OCI-LY1 (cell line): ENCODE measurements at regions not wholly inside any gene's neighbourhood (a gene's known extent, or its start where the extent isn't known, plus 50 kb on each side); places are given as distances from the start of the nearest gene placed in this dataset.

Source experiments
- EZH2 ChIP-seq: fragments of 200-600 bp; sonication (generic), shearing (Covaris generic); IDR thresholded peaks from 2 replicates; pipeline ENCODE4 v1.8.0; 2017; ENCODE audit warnings: borderline replicate concordance, mixed run types, mild to moderate bottlenecking, antibody characterized with exemption, low read length, moderate library complexity, mixed read lengths
- TF ChIP-seq, protein P1 (sequence below): fragments of 200-600 bp; sonication (generic), shearing (Covaris generic); IDR thresholded peaks from 2 replicates; pipeline ENCODE4 v1.5.1; 2017; ENCODE audit warnings: mild to moderate bottlenecking, antibody characterized with exemption, low read length, moderate library complexity, mixed read lengths

DNA sequence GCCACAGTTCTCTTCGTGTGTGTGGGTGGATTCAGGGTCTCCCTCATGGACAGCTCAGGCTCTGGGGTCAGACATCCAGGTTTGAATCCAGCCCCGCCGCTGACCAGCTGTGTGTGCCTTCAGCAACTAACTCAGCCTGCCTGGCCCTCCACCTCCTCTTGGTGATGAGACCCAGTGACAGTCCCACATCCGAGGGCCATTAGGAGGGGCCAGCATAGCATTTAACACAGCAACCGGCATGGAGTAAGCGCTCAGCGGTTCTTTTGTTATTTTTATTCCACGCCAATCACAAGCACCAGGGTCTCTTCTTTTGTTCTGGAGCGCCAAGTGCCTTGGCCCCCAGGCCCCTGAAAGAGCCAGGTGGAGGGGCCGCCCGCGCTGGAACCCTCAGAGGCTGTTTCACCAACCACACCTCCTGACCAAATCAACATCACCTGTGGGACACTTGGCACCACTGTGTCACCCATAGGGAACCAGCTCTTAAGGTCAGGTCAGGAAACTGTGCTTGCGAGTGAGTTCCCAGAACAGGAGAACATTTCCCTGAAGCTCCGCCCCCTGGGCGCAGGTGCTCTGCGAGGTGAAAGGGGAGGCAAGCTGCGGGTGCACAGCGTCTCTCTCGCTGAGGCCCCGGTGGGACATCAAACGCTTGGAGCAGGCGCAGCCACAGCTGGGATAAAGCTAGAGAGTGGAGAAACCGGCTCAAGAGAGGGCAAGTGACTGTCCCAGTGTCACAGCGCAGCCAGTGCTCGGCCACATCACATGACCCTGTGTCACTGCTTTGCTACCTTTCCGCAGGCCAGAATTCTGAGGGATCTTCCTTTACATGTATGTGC is 311.3 kb downstream of the UACA start:
- no peak for TF ChIP-seq EZH2
- TF ChIP-seq, protein P1, sequence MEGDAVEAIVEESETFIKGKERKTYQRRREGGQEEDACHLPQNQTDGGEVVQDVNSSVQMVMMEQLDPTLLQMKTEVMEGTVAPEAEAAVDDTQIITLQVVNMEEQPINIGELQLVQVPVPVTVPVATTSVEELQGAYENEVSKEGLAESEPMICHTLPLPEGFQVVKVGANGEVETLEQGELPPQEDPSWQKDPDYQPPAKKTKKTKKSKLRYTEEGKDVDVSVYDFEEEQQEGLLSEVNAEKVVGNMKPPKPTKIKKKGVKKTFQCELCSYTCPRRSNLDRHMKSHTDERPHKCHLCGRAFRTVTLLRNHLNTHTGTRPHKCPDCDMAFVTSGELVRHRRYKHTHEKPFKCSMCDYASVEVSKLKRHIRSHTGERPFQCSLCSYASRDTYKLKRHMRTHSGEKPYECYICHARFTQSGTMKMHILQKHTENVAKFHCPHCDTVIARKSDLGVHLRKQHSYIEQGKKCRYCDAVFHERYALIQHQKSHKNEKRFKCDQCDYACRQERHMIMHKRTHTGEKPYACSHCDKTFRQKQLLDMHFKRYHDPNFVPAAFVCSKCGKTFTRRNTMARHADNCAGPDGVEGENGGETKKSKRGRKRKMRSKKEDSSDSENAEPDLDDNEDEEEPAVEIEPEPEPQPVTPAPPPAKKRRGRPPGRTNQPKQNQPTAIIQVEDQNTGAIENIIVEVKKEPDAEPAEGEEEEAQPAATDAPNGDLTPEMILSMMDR, result no peak
